SH-SY5Y (cell line): ENCODE measurements at regions not wholly inside any gene's neighbourhood (a gene's known extent, or its start where the extent isn't known, plus 50 kb on each side); places are given as distances from the start of the nearest gene placed in this dataset.

Source experiments
- GATA2 ChIP-seq: IDR thresholded peaks from 2 replicates; pipeline ENCODE4 v1.6.1; 2011; ENCODE audit warnings: mild to moderate bottlenecking, low read depth, low read length
- GATA3 ChIP-seq: IDR thresholded peaks from 2 replicates; pipeline ENCODE4 v1.6.1; 2011; ENCODE audit warnings: low read depth, mild to moderate bottlenecking, low read length, moderate library complexity

GRCh38 chr2:205906419-205906818 lies 179.6 kb downstream of the INO80D start:
- TF ChIP-seq GATA3: no peak
- TF ChIP-seq GATA2: no peak

- TF ChIP-seq GATA3 (no peak), GATA2 (no peak)
Observed at GRCh38 chr2:205905576-205905975, 180.4 kb downstream of the INO80D start.

GRCh38 chr2:205904873-205905272 lies 181.1 kb downstream of the INO80D start:
- TF ChIP-seq GATA2: no peak
- no peak for TF ChIP-seq GATA3

- TF ChIP-seq GATA3: no peak
- TF ChIP-seq GATA2: no peak
Observed at GRCh38 chr2:205903549-205904129, 182.3 kb downstream of the INO80D start.

- TF ChIP-seq GATA3 (no peak), GATA2 (no peak)
Observed at GRCh38 chr2:205902900-205903237, 183.1 kb downstream of the INO80D start.

- TF ChIP-seq GATA2: peak; percentile 93
- TF ChIP-seq GATA3: peak; percentile 79
Observed at GRCh38 chr2:205902041-205902899, 183.7 kb downstream of the INO80D start.

- TF ChIP-seq GATA3 (no peak), GATA2 (no peak)
Observed at GRCh38 chr2:205901491-205901890, 184.5 kb downstream of the INO80D start.

GRCh38 chr2:205898744-205899143 lies 187.2 kb downstream of the INO80D start:
- no peak for TF ChIP-seq GATA2
- no peak for TF ChIP-seq GATA3

GRCh38 chr2:205895981-205896655 lies 189.9 kb downstream of the INO80D start:
- TF ChIP-seq GATA3 (no peak), GATA2 (no peak)

GRCh38 chr2:205892665-205893259 lies 193.2 kb downstream of the INO80D start:
- TF ChIP-seq GATA3: no peak
- TF ChIP-seq GATA2: no peak

- TF ChIP-seq GATA2: no peak
- TF ChIP-seq GATA3: no peak
Observed at GRCh38 chr2:205892251-205892655, 193.7 kb downstream of the INO80D start.

GRCh38 chr2:205889114-205889513 lies 196.9 kb downstream of the INO80D start:
- TF ChIP-seq GATA2 (no peak), GATA3 (no peak)

GRCh38 chr2:205887637-205888036 lies 198.3 kb downstream of the INO80D start:
- TF ChIP-seq GATA2: no peak
- no peak for TF ChIP-seq GATA3

GRCh38 chr2:205885492-205886099 lies 200.4 kb downstream of the INO80D start:
- TF ChIP-seq GATA3 (no peak), GATA2 (no peak)
